ENCODE measurements at regions not wholly inside any gene's neighbourhood (a gene's known extent, or its start where the extent isn't known, plus 50 kb on each side); places are given as distances from the start of the nearest gene placed in this dataset.
A peak's percentile ranks its signal among the peaks of the same experiment; 100 is the strongest.
"Not testable (repeated sequence)": the region's sequence is repeated elsewhere in the genome, so short reads cannot be mapped to it uniquely, and the experiment has no call there.

GRCh38 chr2:203626952-203627681 is 79.3 kb upstream of the CD28 start:
- TF ChIP-seq CTCF (IDR thresholded peaks at IDR 0.05; ENCODE audit: low read depth, low read length), result no peak
- DNase-seq (ENCODE audit: extremely low read depth, low read depth), result peak; percentile 84

GRCh38 chr2:203629699-203630098 is 76.7 kb upstream of the CD28 start:
- no peak for TF ChIP-seq CTCF (IDR thresholded peaks at IDR 0.05; ENCODE audit: low read depth, low read length)
- DNase-seq (ENCODE audit: extremely low read depth, low read depth), result no peak

GRCh38 chr2:203631068-203631757 is 75.2 kb upstream of the CD28 start:
- DNase-seq (ENCODE audit: extremely low read depth, low read depth), result peak; percentile 74
- TF ChIP-seq CTCF (IDR thresholded peaks at IDR 0.05; ENCODE audit: low read depth, low read length), result no peak

- no peak for TF ChIP-seq CTCF (IDR thresholded peaks at IDR 0.05; ENCODE audit: low read depth, low read length)
- no peak for DNase-seq (ENCODE audit: extremely low read depth, low read depth)
These were observed 69.6 kb upstream of the CD28 start for GRCh38 chr2:203636588-203637470.

- no peak for DNase-seq (ENCODE audit: extremely low read depth, low read depth)
- no peak for TF ChIP-seq CTCF (IDR thresholded peaks at IDR 0.05; ENCODE audit: low read depth, low read length)
These were observed 68.8 kb upstream of the CD28 start for GRCh38 chr2:203637471-203638167.

GRCh38 chr2:203641865-203642264 is 64.6 kb upstream of the CD28 start:
- DNase-seq (ENCODE audit: extremely low read depth, low read depth), result not testable (repeated sequence)

- DNase-seq (ENCODE audit: extremely low read depth, low read depth), result not testable (repeated sequence)
These were observed 63.6 kb upstream of the CD28 start for GRCh38 chr2:203642841-203643240.

All from AG09319 (cell line).